ENCODE measurements at regions not wholly inside any gene's neighbourhood (a gene's known extent, or its start where the extent isn't known, plus 50 kb on each side); places are given as distances from the start of the nearest gene placed in this dataset.

DNA sequence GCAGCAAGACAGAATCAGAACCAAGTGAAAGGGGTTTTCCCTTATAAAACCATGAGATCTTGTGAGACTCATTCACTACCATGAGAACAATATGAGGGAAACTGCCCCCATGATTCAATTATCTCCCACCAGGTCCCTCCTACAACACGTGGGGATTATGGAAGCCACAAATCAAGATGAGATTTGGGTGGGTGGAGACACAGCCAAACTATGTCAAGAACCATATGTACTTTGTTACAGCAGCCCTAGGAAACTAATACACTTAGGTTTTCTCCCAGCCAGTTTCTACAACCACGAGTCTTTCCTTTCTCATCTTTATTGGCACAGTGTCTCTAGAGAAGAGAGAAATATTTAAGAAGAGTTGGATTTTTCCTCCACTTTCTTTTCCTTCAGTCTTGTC, 72.6 kb downstream of the BTG1 start:
- no peak for DNase-seq (ENCODE audit: low read depth)
- TF ChIP-seq CTCF (IDR thresholded peaks at IDR 0.05; ENCODE audit: low read depth, low read length) (no peak), POLR2A (IDR thresholded peaks at IDR 0.05; ENCODE audit: extremely low read depth, insufficient read length) (no peak), MYC (IDR thresholded peaks at IDR 0.05; ENCODE audit: low read depth, low read length) (no peak)
- TF ChIP-seq, protein P1, sequence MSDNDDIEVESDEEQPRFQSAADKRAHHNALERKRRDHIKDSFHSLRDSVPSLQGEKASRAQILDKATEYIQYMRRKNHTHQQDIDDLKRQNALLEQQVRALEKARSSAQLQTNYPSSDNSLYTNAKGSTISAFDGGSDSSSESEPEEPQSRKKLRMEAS (IDR thresholded peaks at IDR 0.05; ENCODE audit: low read depth, low read length) = no peak

GRCh38 chr12:92072112-92072511, 73.5 kb downstream of the BTG1 start:
- DNase-seq (ENCODE audit: low read depth) = no peak
- TF ChIP-seq POLR2A (IDR thresholded peaks at IDR 0.05; ENCODE audit: extremely low read depth, insufficient read length) = no peak
- no peak for TF ChIP-seq CTCF (IDR thresholded peaks at IDR 0.05; ENCODE audit: low read depth, low read length)
- no peak for TF ChIP-seq MYC (IDR thresholded peaks at IDR 0.05; ENCODE audit: low read depth, low read length)
- TF ChIP-seq, protein P1 (IDR thresholded peaks at IDR 0.05; ENCODE audit: low read depth, low read length) = no peak
- no peak overlapping the region for H3K4me3 ChIP-seq (ENCODE audit: low read depth, low read length)

More for the DNA sequence above, 72.6 kb downstream of the BTG1 start:
- no peak overlapping the region for H3K4me3 ChIP-seq (ENCODE audit: low read depth, low read length)

GRCh38 chr12:92070864-92071445, 74.7 kb downstream of the BTG1 start:
- TF ChIP-seq, protein P1 (IDR thresholded peaks at IDR 0.05; ENCODE audit: low read depth, low read length) = peak; percentile 64; the same call in 1 of the 2 replicates
- TF ChIP-seq POLR2A (IDR thresholded peaks at IDR 0.05; ENCODE audit: extremely low read depth, insufficient read length) (no peak), CTCF (IDR thresholded peaks at IDR 0.05; ENCODE audit: low read depth, low read length) (no peak), MYC (IDR thresholded peaks at IDR 0.05; ENCODE audit: low read depth, low read length) (peak; percentile 76)
- H3K4me3 ChIP-seq (ENCODE audit: low read depth, low read length) = peak overlapping the region; percentile 18
- DNase-seq (ENCODE audit: low read depth) = peak; percentile 99

DNA sequence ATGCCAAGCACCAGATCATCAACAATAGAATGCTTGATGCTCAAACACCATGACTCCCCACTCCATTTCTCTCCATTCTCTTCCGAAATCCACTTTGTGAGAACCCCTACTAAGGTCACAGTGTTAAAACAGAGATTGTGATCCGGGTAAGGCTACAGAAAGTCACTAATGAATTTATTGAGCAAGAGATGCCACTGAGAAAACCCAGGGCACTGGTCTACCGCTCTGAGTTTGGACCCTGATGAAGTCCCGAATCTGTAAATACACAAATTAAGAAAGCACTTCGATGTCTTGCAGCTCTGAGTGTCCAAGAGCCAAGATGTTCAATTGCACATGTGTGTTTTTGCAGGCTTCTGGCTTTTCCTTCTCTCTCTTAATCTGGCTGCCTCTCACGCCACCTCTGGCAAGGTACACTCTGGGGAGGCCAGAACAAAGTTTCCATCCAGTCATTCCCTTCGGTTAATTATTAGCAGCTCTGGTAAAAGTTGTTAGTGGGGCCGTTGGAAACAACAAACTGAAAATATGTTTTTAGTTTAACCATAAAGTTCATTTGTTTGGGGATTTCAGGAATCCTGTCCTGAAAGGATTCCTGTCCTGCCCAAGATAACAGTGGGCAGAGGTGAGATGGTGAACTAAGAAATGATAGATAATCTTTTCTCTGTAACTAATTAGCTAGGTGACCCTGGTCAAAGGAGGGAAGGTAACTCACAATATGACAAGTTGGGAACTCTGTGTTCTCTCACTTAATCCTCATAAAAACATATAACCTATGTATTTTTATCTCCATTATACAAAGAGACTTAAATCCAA, 75.4 kb downstream of the BTG1 start:
- peak overlapping the region; percentile 18 for H3K4me3 ChIP-seq (ENCODE audit: low read depth, low read length)
- TF ChIP-seq POLR2A (IDR thresholded peaks at IDR 0.05; ENCODE audit: extremely low read depth, insufficient read length) (no peak), CTCF (IDR thresholded peaks at IDR 0.05; ENCODE audit: low read depth, low read length) (no peak), MYC (IDR thresholded peaks at IDR 0.05; ENCODE audit: low read depth, low read length) (no peak; the same call in 1 of the 2 replicates)
- TF ChIP-seq, protein P1 (IDR thresholded peaks at IDR 0.05; ENCODE audit: low read depth, low read length) = no peak
- DNase-seq (ENCODE audit: low read depth) = peak; percentile 54

- H3K4me3 ChIP-seq (ENCODE audit: low read depth, low read length) = no peak overlapping the region
- TF ChIP-seq, protein P1 (IDR thresholded peaks at IDR 0.05; ENCODE audit: low read depth, low read length) = no peak
- no peak for TF ChIP-seq MYC (IDR thresholded peaks at IDR 0.05; ENCODE audit: low read depth, low read length)
- no peak for TF ChIP-seq CTCF (IDR thresholded peaks at IDR 0.05; ENCODE audit: low read depth, low read length)
- no peak for TF ChIP-seq POLR2A (IDR thresholded peaks at IDR 0.05; ENCODE audit: extremely low read depth, insufficient read length)
- DNase-seq (ENCODE audit: low read depth) = peak; percentile 62
These were observed 77.2 kb downstream of the BTG1 start for GRCh38 chr12:92068459-92068858.
